ENCODE measurements at regions not wholly inside any gene's neighbourhood (a gene's known extent, or its start where the extent isn't known, plus 50 kb on each side); places are given as distances from the start of the nearest gene placed in this dataset.

DNA sequence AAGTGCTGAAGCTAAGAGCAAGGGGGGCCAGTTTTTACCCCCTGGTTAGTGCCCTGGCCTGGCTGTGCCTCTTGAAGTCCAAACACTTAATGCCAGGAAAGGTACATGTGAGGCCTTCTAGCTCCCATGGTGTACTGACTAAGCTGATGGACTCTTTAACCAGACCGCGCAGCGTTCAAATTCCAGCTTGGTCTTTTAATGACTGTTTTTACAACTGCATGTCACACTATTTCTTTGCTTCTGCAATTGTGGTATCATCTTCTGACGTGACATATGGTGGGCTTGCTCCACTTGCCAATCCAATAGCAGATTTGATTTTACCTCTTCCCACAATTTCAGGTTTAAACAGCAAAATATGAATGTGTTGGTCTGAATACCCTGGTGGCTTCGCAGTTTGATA lies 197.3 kb downstream of the HUNK start:
- no peak overlapping the region for H3K4me3 ChIP-seq (replicated peaks in 1 of 3; ENCODE audit: insufficient read depth in 1 of 3, low read depth in 2 of 3, low read length in 3 of 3)
- ATAC-seq (no peak), FAIRE-seq (no peak), DNase-seq (ENCODE audit: low spot score) (no peak)
- 47% methylated on average over 5 of the region's 5 CpGs for WGBS (ENCODE audit: low lambda C conversion rate)
- no peaks in the 10 kb centered on the region for H3K79me2 ChIP-seq (ENCODE audit: insufficient read depth, low read length)
- BruUV-seq (replicated peaks), result no TSS peak
- in situ Hi-C loops (cut with HindIII; ENCODE audit: extremely low pct_ligation_motif_present, low pct_unique_long_range_greater_than_20kb) (no loop called here), intact Hi-C loops (cut with micrococcal nuclease; ENCODE audit: unreplicated experiment) (no loop called here)
- H3K4me1 ChIP-seq (ENCODE audit: insufficient read depth, low read length), result no peaks in the 10 kb centered on the region
- POLR2A ChIA-PET, result no interaction called here
- no peak overlapping the region for H3K4me2 ChIP-seq (ENCODE audit: low read depth, low read length)
- H3K27ac ChIP-seq (ENCODE audit: extremely low read length, insufficient read depth, low read length), result no peak overlapping the region
- H3K9ac ChIP-seq (ENCODE audit: insufficient read depth, low read depth, low read length), result no peak overlapping the region
- H2AFZ ChIP-seq (ENCODE audit: low read length), result no peak overlapping the region
- CTCF ChIA-PET (ENCODE audit: low intra/inter-chr PET ratio, low total read pairs), result no interaction called here
- H4K20me1 ChIP-seq (ENCODE audit: insufficient read depth, low read length), result no peaks in the 10 kb centered on the region
- H3K36me3 ChIP-seq (replicated peaks in 1 of 2; ENCODE audit: control insufficient read depth in 1 of 2, insufficient read depth in 2 of 2, low read length in 2 of 2), result no peaks in the 10 kb centered on the region
- H3K27me3 ChIP-seq (ENCODE audit: control insufficient read depth in 1 of 2, insufficient read depth in 2 of 2, low read length in 2 of 2), result peaks cover 0 to 2% of the 10 kb centered on the region in 2 experiments; a peak in 2 of 5 replicates
- H3K9me3 ChIP-seq (ENCODE audit: low read length), result no peaks in the 10 kb centered on the region
- TF ChIP-seq, protein P1, sequence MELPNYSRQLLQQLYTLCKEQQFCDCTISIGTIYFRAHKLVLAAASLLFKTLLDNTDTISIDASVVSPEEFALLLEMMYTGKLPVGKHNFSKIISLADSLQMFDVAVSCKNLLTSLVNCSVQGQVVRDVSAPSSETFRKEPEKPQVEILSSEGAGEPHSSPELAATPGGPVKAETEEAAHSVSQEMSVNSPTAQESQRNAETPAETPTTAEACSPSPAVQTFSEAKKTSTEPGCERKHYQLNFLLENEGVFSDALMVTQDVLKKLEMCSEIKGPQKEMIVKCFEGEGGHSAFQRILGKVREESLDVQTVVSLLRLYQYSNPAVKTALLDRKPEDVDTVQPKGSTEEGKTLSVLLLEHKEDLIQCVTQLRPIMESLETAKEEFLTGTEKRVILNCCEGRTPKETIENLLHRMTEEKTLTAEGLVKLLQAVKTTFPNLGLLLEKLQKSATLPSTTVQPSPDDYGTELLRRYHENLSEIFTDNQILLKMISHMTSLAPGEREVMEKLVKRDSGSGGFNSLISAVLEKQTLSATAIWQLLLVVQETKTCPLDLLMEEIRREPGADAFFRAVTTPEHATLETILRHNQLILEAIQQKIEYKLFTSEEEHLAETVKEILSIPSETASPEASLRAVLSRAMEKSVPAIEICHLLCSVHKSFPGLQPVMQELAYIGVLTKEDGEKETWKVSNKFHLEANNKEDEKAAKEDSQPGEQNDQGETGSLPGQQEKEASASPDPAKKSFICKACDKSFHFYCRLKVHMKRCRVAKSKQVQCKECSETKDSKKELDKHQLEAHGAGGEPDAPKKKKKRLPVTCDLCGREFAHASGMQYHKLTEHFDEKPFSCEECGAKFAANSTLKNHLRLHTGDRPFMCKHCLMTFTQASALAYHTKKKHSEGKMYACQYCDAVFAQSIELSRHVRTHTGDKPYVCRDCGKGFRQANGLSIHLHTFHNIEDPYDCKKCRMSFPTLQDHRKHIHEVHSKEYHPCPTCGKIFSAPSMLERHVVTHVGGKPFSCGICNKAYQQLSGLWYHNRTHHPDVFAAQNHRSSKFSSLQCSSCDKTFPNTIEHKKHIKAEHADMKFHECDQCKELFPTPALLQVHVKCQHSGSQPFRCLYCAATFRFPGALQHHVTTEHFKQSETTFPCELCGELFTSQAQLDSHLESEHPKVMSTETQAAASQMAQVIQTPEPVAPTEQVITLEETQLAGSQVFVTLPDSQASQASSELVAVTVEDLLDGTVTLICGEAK (IDR thresholded peaks at IDR 0.05), result no peak
- TF ChIP-seq, protein P1 (CRISPR knock-in tag; IDR thresholded peaks at IDR 0.05), result no peak
- TF ChIP-seq, protein P2, sequence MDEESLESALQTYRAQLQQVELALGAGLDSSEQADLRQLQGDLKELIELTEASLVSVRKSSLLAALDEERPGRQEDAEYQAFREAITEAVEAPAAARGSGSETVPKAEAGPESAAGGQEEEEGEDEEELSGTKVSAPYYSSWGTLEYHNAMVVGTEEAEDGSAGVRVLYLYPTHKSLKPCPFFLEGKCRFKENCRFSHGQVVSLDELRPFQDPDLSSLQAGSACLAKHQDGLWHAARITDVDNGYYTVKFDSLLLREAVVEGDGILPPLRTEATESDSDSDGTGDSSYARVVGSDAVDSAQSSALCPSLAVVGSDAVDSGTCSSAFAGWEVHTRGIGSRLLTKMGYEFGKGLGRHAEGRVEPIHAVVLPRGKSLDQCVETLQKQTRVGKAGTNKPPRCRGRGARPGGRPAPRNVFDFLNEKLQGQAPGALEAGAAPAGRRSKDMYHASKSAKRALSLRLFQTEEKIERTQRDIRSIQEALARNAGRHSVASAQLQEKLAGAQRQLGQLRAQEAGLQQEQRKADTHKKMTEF (CRISPR knock-in tag; IDR thresholded peaks at IDR 0.05), result no peak
- TF ChIP-seq ADNP (CRISPR knock-in tag; IDR thresholded peaks at IDR 0.05) (no peak), MED8 (CRISPR knock-in tag; IDR thresholded peaks at IDR 0.05; ENCODE audit: insufficient replicate concordance) (no peak), ZNF136 (CRISPR knock-in tag; IDR thresholded peaks at IDR 0.05; ENCODE audit: low read depth) (no peak)
- TF ChIP-seq, protein P3, sequence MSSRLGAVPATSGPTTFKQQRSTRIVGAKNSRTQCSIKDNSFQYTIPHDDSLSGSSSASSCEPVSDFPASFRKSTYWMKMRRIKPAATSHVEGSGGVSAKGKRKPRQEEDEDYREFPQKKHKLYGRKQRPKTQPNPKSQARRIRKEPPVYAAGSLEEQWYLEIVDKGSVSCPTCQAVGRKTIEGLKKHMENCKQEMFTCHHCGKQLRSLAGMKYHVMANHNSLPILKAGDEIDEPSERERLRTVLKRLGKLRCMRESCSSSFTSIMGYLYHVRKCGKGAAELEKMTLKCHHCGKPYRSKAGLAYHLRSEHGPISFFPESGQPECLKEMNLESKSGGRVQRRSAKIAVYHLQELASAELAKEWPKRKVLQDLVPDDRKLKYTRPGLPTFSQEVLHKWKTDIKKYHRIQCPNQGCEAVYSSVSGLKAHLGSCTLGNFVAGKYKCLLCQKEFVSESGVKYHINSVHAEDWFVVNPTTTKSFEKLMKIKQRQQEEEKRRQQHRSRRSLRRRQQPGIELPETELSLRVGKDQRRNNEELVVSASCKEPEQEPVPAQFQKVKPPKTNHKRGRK (CRISPR knock-in tag; IDR thresholded peaks at IDR 0.05), result no peak
- TF ChIP-seq, protein P4, sequence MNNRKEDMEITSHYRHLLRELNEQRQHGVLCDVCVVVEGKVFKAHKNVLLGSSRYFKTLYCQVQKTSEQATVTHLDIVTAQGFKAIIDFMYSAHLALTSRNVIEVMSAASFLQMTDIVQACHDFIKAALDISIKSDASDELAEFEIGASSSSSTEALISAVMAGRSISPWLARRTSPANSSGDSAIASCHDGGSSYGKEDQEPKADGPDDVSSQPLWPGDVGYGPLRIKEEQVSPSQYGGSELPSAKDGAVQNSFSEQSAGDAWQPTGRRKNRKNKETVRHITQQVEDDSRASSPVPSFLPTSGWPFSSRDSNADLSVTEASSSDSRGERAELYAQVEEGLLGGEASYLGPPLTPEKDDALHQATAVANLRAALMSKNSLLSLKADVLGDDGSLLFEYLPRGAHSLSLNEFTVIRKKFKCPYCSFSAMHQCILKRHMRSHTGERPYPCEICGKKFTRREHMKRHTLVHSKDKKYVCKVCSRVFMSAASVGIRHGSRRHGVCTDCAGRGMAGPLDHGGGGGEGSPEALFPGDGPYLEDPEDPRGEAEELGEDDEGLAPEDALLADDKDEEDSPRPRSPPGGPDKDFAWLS (CRISPR knock-in tag; IDR thresholded peaks at IDR 0.05; ENCODE audit: borderline replicate concordance), result no peak
- TF ChIP-seq, protein P5, sequence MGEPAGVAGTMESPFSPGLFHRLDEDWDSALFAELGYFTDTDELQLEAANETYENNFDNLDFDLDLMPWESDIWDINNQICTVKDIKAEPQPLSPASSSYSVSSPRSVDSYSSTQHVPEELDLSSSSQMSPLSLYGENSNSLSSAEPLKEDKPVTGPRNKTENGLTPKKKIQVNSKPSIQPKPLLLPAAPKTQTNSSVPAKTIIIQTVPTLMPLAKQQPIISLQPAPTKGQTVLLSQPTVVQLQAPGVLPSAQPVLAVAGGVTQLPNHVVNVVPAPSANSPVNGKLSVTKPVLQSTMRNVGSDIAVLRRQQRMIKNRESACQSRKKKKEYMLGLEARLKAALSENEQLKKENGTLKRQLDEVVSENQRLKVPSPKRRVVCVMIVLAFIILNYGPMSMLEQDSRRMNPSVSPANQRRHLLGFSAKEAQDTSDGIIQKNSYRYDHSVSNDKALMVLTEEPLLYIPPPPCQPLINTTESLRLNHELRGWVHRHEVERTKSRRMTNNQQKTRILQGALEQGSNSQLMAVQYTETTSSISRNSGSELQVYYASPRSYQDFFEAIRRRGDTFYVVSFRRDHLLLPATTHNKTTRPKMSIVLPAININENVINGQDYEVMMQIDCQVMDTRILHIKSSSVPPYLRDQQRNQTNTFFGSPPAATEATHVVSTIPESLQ (CRISPR knock-in tag; conservative IDR thresholded peaks at IDR 0.05), result no peak
